ENCODE measurements at regions not wholly inside any gene's neighbourhood (a gene's known extent, or its start where the extent isn't known, plus 50 kb on each side); places are given as distances from the start of the nearest gene placed in this dataset.
A peak's percentile ranks its signal among the peaks of the same experiment; 100 is the strongest.

GRCh38 chr7:46626261-46626660 is 705.2 kb upstream of the IGFBP3 start:
- no peaks in the 10 kb centered on the region for H3K9me3 ChIP-seq (ENCODE audit: control insufficient read depth, low read length)
- H3K9ac ChIP-seq (ENCODE audit: low read length) = no peak overlapping the region
- H3K23ac ChIP-seq (ENCODE audit: low read length in 2 of 2) = no peak overlapping the region
- no peak overlapping the region for H3K14ac ChIP-seq (ENCODE audit: low read length in 2 of 2)
- peaks cover 4% of the 10 kb centered on the region for H3K4me1 ChIP-seq (ENCODE audit: control insufficient read depth, insufficient read depth, low read depth, low read length)
- no peak overlapping the region for H3K27ac ChIP-seq (ENCODE audit: low read length, poor library complexity, severe bottlenecking)
- H3K18ac ChIP-seq (ENCODE audit: low read depth in 1 of 2, low read length in 2 of 2) = peak overlapping the region; percentile 54 to 80
- H3K4ac ChIP-seq (ENCODE audit: low read depth in 1 of 2, low read length in 2 of 2) = no peak overlapping the region
- H3K27me3 ChIP-seq (ENCODE audit: control insufficient read depth in 1 of 2, insufficient read depth in 1 of 2, low read length in 2 of 2) = no peaks in the 10 kb centered on the region
- H2AK5ac ChIP-seq (ENCODE audit: low read length, severe bottlenecking) = no peak overlapping the region
- no peak overlapping the region for H3K4me2 ChIP-seq (ENCODE audit: low read length, poor library complexity, severe bottlenecking)
- WGBS = 95% methylated on average over 4 of the region's 4 CpGs
- no peak for DNase-seq
- H2BK120ac ChIP-seq (ENCODE audit: low read depth, low read length) = no peak overlapping the region
- no peak overlapping the region for H3K4me3 ChIP-seq (ENCODE audit: insufficient read depth in 1 of 2, low read depth in 1 of 2, low read length in 2 of 2)
- no peaks in the 10 kb centered on the region for H3K79me1 ChIP-seq (replicated peaks; ENCODE audit: low read length, poor library complexity, severe bottlenecking)
- no peak overlapping the region for H2BK5ac ChIP-seq (ENCODE audit: low read depth, low read length, poor library complexity, severe bottlenecking)
- peak overlapping the region; percentile 68 for H4K91ac ChIP-seq (ENCODE audit: low read length)
- peak overlapping the region; percentile 82 for H4K8ac ChIP-seq (ENCODE audit: low read length)
- H2BK12ac ChIP-seq (ENCODE audit: low read length in 2 of 2) = peak overlapping the region; percentile 64 to 66
- H2AFZ ChIP-seq (ENCODE audit: low read depth, low read length) = no peak overlapping the region
- no peaks in the 10 kb centered on the region for H3K36me3 ChIP-seq (ENCODE audit: control insufficient read depth in 1 of 2, insufficient read depth in 2 of 2, low read depth in 1 of 2, low read length in 2 of 2)
- H2BK15ac ChIP-seq (ENCODE audit: low read depth, poor library complexity, severe bottlenecking) = no peak overlapping the region

- no peaks in the 10 kb centered on the region for H3K27me3 ChIP-seq (ENCODE audit: control insufficient read depth in 1 of 2, insufficient read depth in 1 of 2, low read length in 2 of 2)
- no peak for DNase-seq
- no peak overlapping the region for H3K23ac ChIP-seq (ENCODE audit: low read length in 2 of 2)
- H2BK15ac ChIP-seq (ENCODE audit: low read depth, poor library complexity, severe bottlenecking) = no peak overlapping the region
- no peak overlapping the region for H3K27ac ChIP-seq (ENCODE audit: low read length, poor library complexity, severe bottlenecking)
- no peaks in the 10 kb centered on the region for H3K79me1 ChIP-seq (replicated peaks; ENCODE audit: low read length, poor library complexity, severe bottlenecking)
- peak overlapping the region in 1 of 2 experiments; percentile 86 for H2BK12ac ChIP-seq (ENCODE audit: low read length in 2 of 2)
- H4K91ac ChIP-seq (ENCODE audit: low read length) = no peak overlapping the region
- H3K4ac ChIP-seq (ENCODE audit: low read depth in 1 of 2, low read length in 2 of 2) = no peak overlapping the region
- H3K14ac ChIP-seq (ENCODE audit: low read length in 2 of 2) = no peak overlapping the region
- H2BK120ac ChIP-seq (ENCODE audit: low read depth, low read length) = no peak overlapping the region
- H3K36me3 ChIP-seq (ENCODE audit: control insufficient read depth in 1 of 2, insufficient read depth in 2 of 2, low read depth in 1 of 2, low read length in 2 of 2) = no peaks in the 10 kb centered on the region
- H3K4me3 ChIP-seq (ENCODE audit: insufficient read depth in 1 of 2, low read depth in 1 of 2, low read length in 2 of 2) = no peak overlapping the region
- H3K9ac ChIP-seq (ENCODE audit: low read length) = no peak overlapping the region
- H3K9me3 ChIP-seq (ENCODE audit: control insufficient read depth, low read length) = no peaks in the 10 kb centered on the region
- WGBS = 72% methylated on average over 2 of the region's 2 CpGs
- no peak overlapping the region for H2AFZ ChIP-seq (ENCODE audit: low read depth, low read length)
- no peak overlapping the region for H3K18ac ChIP-seq (ENCODE audit: low read depth in 1 of 2, low read length in 2 of 2)
- no peak overlapping the region for H3K4me2 ChIP-seq (ENCODE audit: low read length, poor library complexity, severe bottlenecking)
- no peak overlapping the region for H2BK5ac ChIP-seq (ENCODE audit: low read depth, low read length, poor library complexity, severe bottlenecking)
- H3K4me1 ChIP-seq (ENCODE audit: control insufficient read depth, insufficient read depth, low read depth, low read length) = peaks cover 2% of the 10 kb centered on the region
- no peak overlapping the region for H2AK5ac ChIP-seq (ENCODE audit: low read length, severe bottlenecking)
- H4K8ac ChIP-seq (ENCODE audit: low read length) = no peak overlapping the region
Measured at GRCh38 chr7:46625032-46625431, 704.0 kb upstream of the IGFBP3 start.

DNA sequence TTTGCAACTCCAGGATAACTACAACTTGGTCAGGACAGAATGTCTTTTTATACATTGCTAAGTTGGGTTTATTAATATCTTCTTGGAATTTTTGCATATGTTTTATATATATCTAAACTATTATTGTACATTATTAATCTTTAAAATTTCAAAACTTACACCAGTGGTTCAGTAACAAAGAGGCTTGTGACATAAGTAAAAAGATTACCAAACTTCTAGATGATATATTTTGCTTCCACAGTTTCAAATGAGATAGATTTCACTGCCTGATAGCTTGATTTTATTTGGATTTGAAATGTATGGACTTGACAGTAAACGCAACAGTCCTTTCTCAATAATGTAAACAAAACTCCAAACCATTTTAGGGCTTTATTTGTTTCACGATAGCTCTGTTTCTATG is 701.2 kb upstream of the IGFBP3 start:
- Histone ChIP-seq H3K4me2 (ENCODE audit: low read length, poor library complexity, severe bottlenecking) (no peak overlapping the region), H4K91ac (ENCODE audit: low read length) (no peak overlapping the region), H2BK120ac (ENCODE audit: low read depth, low read length) (no peak overlapping the region), H2BK5ac (ENCODE audit: low read depth, low read length, poor library complexity, severe bottlenecking) (no peak overlapping the region), H3K4ac (ENCODE audit: low read depth in 1 of 2, low read length in 2 of 2) (no peak overlapping the region), H2BK15ac (ENCODE audit: low read depth, poor library complexity, severe bottlenecking) (no peak overlapping the region), H4K8ac (ENCODE audit: low read length) (no peak overlapping the region), H3K4me1 (ENCODE audit: control insufficient read depth, insufficient read depth, low read depth, low read length) (no peaks in the 10 kb centered on the region), H3K27me3 (ENCODE audit: control insufficient read depth in 1 of 2, insufficient read depth in 1 of 2, low read length in 2 of 2) (no peaks in the 10 kb centered on the region), H3K9ac (ENCODE audit: low read length) (no peak overlapping the region), H3K23ac (ENCODE audit: low read length in 2 of 2) (no peak overlapping the region), H2BK12ac (ENCODE audit: low read length in 2 of 2) (no peak overlapping the region), H2AK5ac (ENCODE audit: low read length, severe bottlenecking) (no peak overlapping the region), H3K9me3 (ENCODE audit: control insufficient read depth, low read length) (no peaks in the 10 kb centered on the region), H3K14ac (ENCODE audit: low read length in 2 of 2) (no peak overlapping the region), H2AFZ (ENCODE audit: low read depth, low read length) (no peak overlapping the region), H3K27ac (ENCODE audit: low read length, poor library complexity, severe bottlenecking) (no peak overlapping the region), H3K18ac (ENCODE audit: low read depth in 1 of 2, low read length in 2 of 2) (no peak overlapping the region), H3K36me3 (ENCODE audit: control insufficient read depth in 1 of 2, insufficient read depth in 2 of 2, low read depth in 1 of 2, low read length in 2 of 2) (no peaks in the 10 kb centered on the region), H3K79me1 (replicated peaks; ENCODE audit: low read length, poor library complexity, severe bottlenecking) (no peaks in the 10 kb centered on the region), H3K4me3 (ENCODE audit: insufficient read depth in 1 of 2, low read depth in 1 of 2, low read length in 2 of 2) (no peak overlapping the region)
- 73% methylated on average over 1 of the region's 2 CpGs for WGBS
- DNase-seq = peak; percentile 45

GRCh38 chr7:46619723-46620310 is 698.7 kb upstream of the IGFBP3 start:
- no peaks in the 10 kb centered on the region for H3K27me3 ChIP-seq (ENCODE audit: control insufficient read depth in 1 of 2, insufficient read depth in 1 of 2, low read length in 2 of 2)
- peak; percentile 19 for DNase-seq
- H3K4ac ChIP-seq (ENCODE audit: low read depth in 1 of 2, low read length in 2 of 2) = peak overlapping the region in 1 of 2 experiments; percentile 68
- H4K8ac ChIP-seq (ENCODE audit: low read length) = no peak overlapping the region
- H3K4me1 ChIP-seq (ENCODE audit: control insufficient read depth, insufficient read depth, low read depth, low read length) = no peaks in the 10 kb centered on the region
- no peak overlapping the region for H3K4me2 ChIP-seq (ENCODE audit: low read length, poor library complexity, severe bottlenecking)
- no peaks in the 10 kb centered on the region for H3K9me3 ChIP-seq (ENCODE audit: control insufficient read depth, low read length)
- H2BK120ac ChIP-seq (ENCODE audit: low read depth, low read length) = no peak overlapping the region
- H2AFZ ChIP-seq (ENCODE audit: low read depth, low read length) = peak overlapping the region; percentile 67
- H3K79me1 ChIP-seq (replicated peaks; ENCODE audit: low read length, poor library complexity, severe bottlenecking) = no peaks in the 10 kb centered on the region
- no peak overlapping the region for H3K4me3 ChIP-seq (ENCODE audit: insufficient read depth in 1 of 2, low read depth in 1 of 2, low read length in 2 of 2)
- H2AK5ac ChIP-seq (ENCODE audit: low read length, severe bottlenecking) = no peak overlapping the region
- H2BK5ac ChIP-seq (ENCODE audit: low read depth, low read length, poor library complexity, severe bottlenecking) = no peak overlapping the region
- no peaks in the 10 kb centered on the region for H3K36me3 ChIP-seq (ENCODE audit: control insufficient read depth in 1 of 2, insufficient read depth in 2 of 2, low read depth in 1 of 2, low read length in 2 of 2)
- peak overlapping the region in 1 of 2 experiments; percentile 50 for H3K18ac ChIP-seq (ENCODE audit: low read depth in 1 of 2, low read length in 2 of 2)
- WGBS = 50% methylated on average over 3 of the region's 3 CpGs
- no peak overlapping the region for H3K23ac ChIP-seq (ENCODE audit: low read length in 2 of 2)
- no peak overlapping the region for H2BK15ac ChIP-seq (ENCODE audit: low read depth, poor library complexity, severe bottlenecking)
- peak overlapping the region in 1 of 2 experiments; percentile 66 for H2BK12ac ChIP-seq (ENCODE audit: low read length in 2 of 2)
- H4K91ac ChIP-seq (ENCODE audit: low read length) = no peak overlapping the region
- H3K14ac ChIP-seq (ENCODE audit: low read length in 2 of 2) = no peak overlapping the region
- no peak overlapping the region for H3K27ac ChIP-seq (ENCODE audit: low read length, poor library complexity, severe bottlenecking)
- H3K9ac ChIP-seq (ENCODE audit: low read length) = no peak overlapping the region

All from mesenchymal stem cell (in vitro differentiated cells and primary cell).